Common myeloid progenitor, CD34-positive (primary cell): ENCODE measurements at regions not wholly inside any gene's neighbourhood (a gene's known extent, or its start where the extent isn't known, plus 50 kb on each side); places are given as distances from the start of the nearest gene placed in this dataset.
A peak's percentile ranks its signal among the peaks of the same experiment; 100 is the strongest.

Experiments used
- CTCF ChIA-PET: fragments of 350-600 bp; sonication (Branson Sonifier 250); formaldehyde crosslinking; loops from one replicate; lab custom pipeline; 2021; ENCODE audit warnings: antibody characterized with exemption; lab: Charles Lee
- POLR2A ChIA-PET: fragments of 350-600 bp; sonication (Branson Sonifier 250); formaldehyde crosslinking; loops from one replicate; lab custom pipeline; 2021; ENCODE audit warnings: antibody characterized with exemption; lab: Charles Lee
- DNase-seq, 3 donors: peaks; one replicate each; pipeline versions ENCODE4 v3.0.0 to v3.0.0-alpha.2; 2013
- H3K27ac ChIP-seq, 2 experiments: 1 replicate in 1 of 2; 2 replicates in 1 of 2; pipeline ENCODE4 v1.7.0; 2013; ENCODE audit warnings: inconsistent platforms in 2 of 2, low read length in 2 of 2, mild to moderate bottlenecking in 2 of 2, low read depth in 1 of 2, moderate library complexity in 1 of 2; ENCODE audit not compliant: severe bottlenecking in 2 of 2, insufficient read depth in 1 of 2, poor library complexity in 1 of 2
- H3K27me3 ChIP-seq, 5 experiments: replicated peaks in 2 of 5; 1 replicate in 3 of 5; 2 replicates in 2 of 5; pipeline versions ENCODE4 v1.6.1 to v1.7.0; 2013; ENCODE audit warnings: low read length in 4 of 5, mild to moderate bottlenecking in 2 of 5, moderate library complexity in 2 of 5, inconsistent platforms in 1 of 5; ENCODE audit not compliant: insufficient read depth in 5 of 5, control insufficient read depth in 4 of 5
- H3K36me3 ChIP-seq, 4 experiments: 1 replicate in 2 of 4; 2 replicates in 2 of 4; pipeline versions ENCODE4 v1.6.1 to v1.7.0; 2013; ENCODE audit warnings: low read length in 3 of 4, control low read depth in 1 of 4, mild to moderate bottlenecking in 1 of 4; ENCODE audit not compliant: control insufficient read depth in 4 of 4, insufficient read depth in 4 of 4
- H3K4me1 ChIP-seq, 4 experiments: 1 replicate in 3 of 4; 2 replicates in 1 of 4; pipeline versions ENCODE4 v1.6.1 to v1.7.1; 2013; ENCODE audit warnings: low read length in 3 of 4, mild to moderate bottlenecking in 3 of 4, control low read depth in 1 of 4, inconsistent platforms in 1 of 4, moderate library complexity in 1 of 4; ENCODE audit not compliant: control insufficient read depth in 4 of 4, insufficient read depth in 4 of 4; ENCODE audit errors: control extremely low read depth in 1 of 4
- H3K4me3 ChIP-seq, 7 experiments: 1 replicate in 4 of 7; 2 replicates in 3 of 7; pipeline versions ENCODE4 v1.5.1 to v1.7.0; 2013; ENCODE audit warnings: mild to moderate bottlenecking in 7 of 7, low read length in 6 of 7, moderate library complexity in 6 of 7, inconsistent platforms in 2 of 7, low read depth in 2 of 7, control low read depth in 1 of 7; ENCODE audit not compliant: insufficient read depth in 4 of 7, control insufficient read depth in 1 of 7; ENCODE audit errors: extremely low read depth in 1 of 7
- H3K9me3 ChIP-seq, 5 experiments: 1 replicate in 4 of 5; 2 replicates in 1 of 5; pipeline versions ENCODE4 v1.6.1 to v1.7.1; 2013; ENCODE audit warnings: low read length in 4 of 5, mild to moderate bottlenecking in 2 of 5, inconsistent platforms in 1 of 5, low read depth in 1 of 5, moderate library complexity in 1 of 5; ENCODE audit not compliant: control insufficient read depth in 4 of 5, insufficient read depth in 2 of 5; ENCODE audit errors: control extremely low read depth in 1 of 5
- WGBS: methylation state at CpG from one replicate; pipeline ENCODE4 v1.1.5; 2013; ENCODE audit not compliant: insufficient coverage; 5-methylcytosine and 5-hydroxymethylcytosine counted together

DNA sequence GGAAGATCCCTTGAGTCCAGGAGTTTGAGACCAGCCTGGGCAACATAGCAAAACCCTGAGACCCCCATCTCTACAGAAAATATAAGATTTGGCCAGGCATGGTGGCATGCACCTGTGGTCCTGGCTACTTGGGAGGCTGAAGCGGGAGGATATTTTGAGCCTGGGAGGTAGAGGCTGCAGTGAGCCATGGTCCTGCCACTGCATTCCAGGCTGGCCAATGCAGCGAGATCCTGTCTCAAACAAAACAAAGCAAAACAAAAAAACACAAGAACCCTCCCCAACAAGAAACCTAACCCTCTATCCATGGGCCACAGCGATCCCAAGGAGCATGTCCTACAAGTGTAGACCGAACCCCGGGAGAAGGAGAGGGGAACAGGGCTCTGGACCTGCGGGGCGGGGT, 133.3 kb downstream of the MGAT5B start:
- ChIA-PET CTCF (no interaction called here), POLR2A (no interaction called here)
- DNase-seq, result no peak
- Histone ChIP-seq H3K27me3 (no peaks in the 10 kb centered on the region), H3K9me3 (no peaks in the 10 kb centered on the region), H3K36me3 (no peaks in the 10 kb centered on the region), H3K4me3 (no peak overlapping the region), H3K4me1 (peaks cover 4 to 35% (median 33%) of the 10 kb centered on the region in 4 experiments), H3K27ac (no peak overlapping the region)
- 87% methylated on average over 3 of the region's 7 CpGs for WGBS

DNA sequence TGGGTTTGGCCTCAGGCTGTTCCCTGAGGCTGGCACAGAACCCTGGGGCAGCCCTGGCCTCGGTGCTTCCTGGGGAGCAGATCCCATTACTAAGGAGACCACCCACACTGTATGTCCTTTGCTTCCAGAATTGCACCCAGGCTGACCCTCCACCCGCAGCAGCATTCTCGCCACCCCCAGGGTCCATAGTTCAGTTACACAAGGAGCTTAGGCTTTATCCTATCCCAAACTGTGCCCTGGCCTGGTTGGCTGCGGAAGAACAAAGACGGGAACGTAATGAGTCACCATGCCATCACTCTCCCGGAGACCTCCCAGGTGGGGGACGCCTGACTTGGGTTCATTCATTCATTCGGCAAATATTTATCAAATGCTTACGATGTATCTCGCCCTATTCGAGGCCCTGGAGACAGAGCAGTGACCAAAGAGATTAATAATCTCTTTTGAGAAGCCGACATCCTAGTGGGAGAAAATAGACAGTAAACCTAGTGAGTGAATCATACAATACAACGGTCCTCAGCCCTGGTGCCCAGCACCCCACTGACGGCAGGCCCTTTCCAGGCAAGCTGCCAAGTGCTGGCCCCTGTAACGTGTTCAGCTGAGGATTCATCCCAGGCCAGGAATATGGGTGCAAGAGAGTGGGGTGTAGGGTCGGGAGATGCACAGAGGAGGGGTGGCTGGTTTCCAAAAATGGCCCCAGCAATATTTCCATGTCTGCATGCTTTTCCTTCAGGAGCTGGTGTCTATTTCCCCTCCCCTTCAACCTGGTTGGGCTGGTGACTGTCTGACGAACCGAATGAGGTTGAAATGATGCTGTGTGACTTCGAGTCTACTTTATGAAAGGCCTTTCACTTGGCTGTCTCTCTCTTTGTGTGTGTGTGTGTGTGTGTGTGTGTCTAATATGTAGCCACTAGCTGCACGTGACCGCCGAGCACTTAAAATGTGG, 134.2 kb downstream of the MGAT5B start:
- H3K4me3 ChIP-seq, result no peak overlapping the region
- ChIA-PET CTCF (no interaction called here), POLR2A (no interaction called here)
- no peaks in the 10 kb centered on the region for H3K36me3 ChIP-seq
- no peak for DNase-seq
- H3K27me3 ChIP-seq, result no peaks in the 10 kb centered on the region
- 91% methylated on average over 16 of the region's 23 CpGs for WGBS
- no peaks in the 10 kb centered on the region for H3K9me3 ChIP-seq
- peaks cover 4 to 27% (median 24%) of the 10 kb centered on the region in 4 experiments for H3K4me1 ChIP-seq
- H3K27ac ChIP-seq, result no peak overlapping the region

DNA sequence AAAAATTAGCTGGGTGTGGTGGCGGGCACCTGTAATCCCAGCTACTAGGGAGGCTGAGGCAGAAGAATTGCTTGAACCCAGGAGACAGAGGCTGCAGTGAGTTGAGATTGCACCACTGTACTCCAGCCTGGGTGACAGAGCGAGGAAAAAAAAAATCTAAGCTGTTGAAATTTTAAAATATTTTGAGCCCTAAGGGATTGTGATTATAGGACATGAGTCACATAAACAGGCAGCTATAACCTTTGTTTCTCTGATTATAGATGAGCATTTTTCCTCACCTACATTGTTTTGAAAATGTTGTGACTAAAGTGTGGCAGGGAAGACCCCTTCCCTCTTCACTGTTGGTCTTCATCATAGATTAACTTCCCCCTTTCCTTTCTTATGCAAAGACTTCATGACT, 135.5 kb downstream of the MGAT5B start:
- Histone ChIP-seq H3K9me3 (no peaks in the 10 kb centered on the region), H3K27ac (no peak overlapping the region), H3K4me3 (no peak overlapping the region), H3K27me3 (no peaks in the 10 kb centered on the region), H3K4me1 (peaks cover 3 to 14% (median 11%) of the 10 kb centered on the region in 4 experiments), H3K36me3 (no peaks in the 10 kb centered on the region)
- CTCF ChIA-PET, result no interaction called here
- POLR2A ChIA-PET, result interaction anchor here (0.6 kb wide), 1 partner anchor 103 kb away, joined by 3 read pairs; no protein-coding TSS in a partner anchor
- 100% methylated on average over 2 of the region's 2 CpGs for WGBS
- DNase-seq, result no peak

DNA sequence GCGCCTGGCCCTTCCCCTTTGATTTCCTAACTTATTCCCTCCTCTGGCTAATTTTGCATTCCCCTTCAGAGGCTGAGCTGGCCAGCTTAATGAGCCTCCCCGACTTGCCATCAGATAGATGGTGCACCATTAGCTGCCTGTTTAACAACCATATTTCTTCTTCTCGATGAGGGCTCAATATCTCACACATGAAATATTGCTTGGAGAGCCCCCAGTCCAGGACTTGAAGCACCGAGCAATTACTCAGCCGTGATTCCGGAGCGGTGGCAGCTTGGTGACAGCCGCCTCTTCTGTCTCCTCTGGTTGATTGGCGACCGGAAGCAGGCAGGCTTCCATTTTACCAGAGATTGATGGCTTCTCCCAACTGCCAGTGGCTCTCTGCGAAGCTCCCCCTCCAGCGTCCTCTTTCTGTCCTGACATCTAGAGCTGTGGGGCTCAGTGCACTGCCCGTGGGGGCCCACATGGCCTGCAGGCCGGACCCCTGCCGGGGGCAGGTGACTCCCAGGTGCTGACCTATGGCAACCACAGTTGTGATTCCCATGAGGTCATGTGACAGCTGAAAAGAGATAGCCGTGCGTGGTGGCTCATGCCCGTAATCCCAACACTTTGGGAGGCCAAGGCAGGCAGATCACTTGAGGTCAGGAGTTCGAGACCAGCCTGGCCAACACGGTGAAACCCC, 133.7 kb upstream of the SEC14L1 start:
- 83% methylated on average over 18 of the region's 20 CpGs for WGBS
- no peaks in the 10 kb centered on the region for H3K36me3 ChIP-seq
- H3K27ac ChIP-seq, result no peak overlapping the region
- H3K27me3 ChIP-seq, result no peaks in the 10 kb centered on the region
- H3K4me1 ChIP-seq, result peaks cover 0 to 3% (median 0%) of the 10 kb centered on the region in 4 experiments
- CTCF ChIA-PET, result interaction anchor here (1.5 kb wide), 1 partner anchor 12 kb away, joined by 4 read pairs; no protein-coding TSS in a partner anchor
- H3K4me3 ChIP-seq, result no peak overlapping the region
- POLR2A ChIA-PET, result no interaction called here
- peak in 1 of 3 donors; percentile 23 for DNase-seq
- H3K9me3 ChIP-seq, result peaks cover 0 to 2% (median 0%) of the 10 kb centered on the region in 5 experiments

DNA sequence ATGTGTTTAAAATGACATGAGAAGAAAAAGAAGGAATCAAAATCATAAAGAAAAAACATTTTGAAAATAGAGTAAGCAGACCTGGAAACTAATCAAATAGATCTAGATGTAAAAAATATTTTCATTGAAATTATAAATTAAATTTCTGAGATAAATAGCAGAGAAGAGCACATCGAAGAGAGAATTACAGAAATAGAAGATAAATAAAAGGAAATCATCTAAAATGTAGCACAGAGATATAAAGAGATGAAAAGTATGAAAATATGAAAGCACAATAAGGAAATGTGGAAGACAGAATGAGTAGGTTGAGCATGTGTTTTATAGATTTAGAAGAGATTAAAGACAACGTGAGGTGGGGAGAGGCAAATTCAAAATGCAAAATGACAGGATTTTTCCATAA, 130.9 kb upstream of the SEC14L1 start:
- ChIA-PET POLR2A (no interaction called here), CTCF (interaction anchor here (1.7 to 3.6 kb wide), 3 partner anchors 28 to 142 kb away, joined by 4 to 14 read pairs (median 4); partner anchors contain the start of gene MGAT5B)
- no CpG with 5 or more reads among the region's 2 CpGs for WGBS

DNA sequence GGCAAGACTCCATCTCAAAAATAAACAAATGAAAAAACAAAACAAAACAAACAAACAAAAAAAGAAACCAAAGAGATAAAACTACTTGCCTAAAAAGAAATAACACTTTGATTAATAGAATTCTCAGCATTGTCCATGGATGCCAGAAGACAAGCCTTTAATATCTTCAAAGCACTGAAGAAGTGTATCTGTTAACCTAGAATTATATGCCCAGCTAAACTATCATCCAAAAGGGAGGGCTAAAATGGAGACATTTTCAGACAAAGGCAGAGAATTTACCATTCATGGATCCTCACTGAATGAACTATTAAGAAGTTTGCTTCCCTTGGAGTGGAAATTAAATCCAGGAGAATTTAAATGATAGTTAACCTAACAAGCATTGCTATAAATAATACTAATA, 130.1 kb upstream of the SEC14L1 start:
- no peaks in the 10 kb centered on the region for H3K36me3 ChIP-seq
- CTCF ChIA-PET, result interaction anchor here (1.4 to 3.6 kb wide), 3 partner anchors 27 to 234 kb away, joined by 3 to 14 read pairs (median 4); no protein-coding TSS in a partner anchor
- peak in 1 of 3 donors; percentile 19 for DNase-seq
- no peak overlapping the region for H3K27ac ChIP-seq
- POLR2A ChIA-PET, result no interaction called here
- H3K9me3 ChIP-seq, result peaks cover 0 to 2% (median 0%) of the 10 kb centered on the region in 5 experiments
- H3K27me3 ChIP-seq, result no peaks in the 10 kb centered on the region
- no peaks in the 10 kb centered on the region for H3K4me1 ChIP-seq
- no peak overlapping the region for H3K4me3 ChIP-seq

More for the DNA sequence above, 130.9 kb upstream of the SEC14L1 start:
- Histone ChIP-seq H3K36me3 (no peaks in the 10 kb centered on the region), H3K9me3 (peaks cover 0 to 2% (median 0%) of the 10 kb centered on the region in 5 experiments), H3K27ac (no peak overlapping the region), H3K4me3 (no peak overlapping the region), H3K27me3 (no peaks in the 10 kb centered on the region), H3K4me1 (no peaks in the 10 kb centered on the region)
- no peak for DNase-seq
